ENCODE measurements at regions not wholly inside any gene's neighbourhood (a gene's known extent, or its start where the extent isn't known, plus 50 kb on each side); places are given as distances from the start of the nearest gene placed in this dataset.
"Not testable (repeated sequence)": the region's sequence is repeated elsewhere in the genome, so short reads cannot be mapped to it uniquely, and the experiment has no call there.

DNA sequence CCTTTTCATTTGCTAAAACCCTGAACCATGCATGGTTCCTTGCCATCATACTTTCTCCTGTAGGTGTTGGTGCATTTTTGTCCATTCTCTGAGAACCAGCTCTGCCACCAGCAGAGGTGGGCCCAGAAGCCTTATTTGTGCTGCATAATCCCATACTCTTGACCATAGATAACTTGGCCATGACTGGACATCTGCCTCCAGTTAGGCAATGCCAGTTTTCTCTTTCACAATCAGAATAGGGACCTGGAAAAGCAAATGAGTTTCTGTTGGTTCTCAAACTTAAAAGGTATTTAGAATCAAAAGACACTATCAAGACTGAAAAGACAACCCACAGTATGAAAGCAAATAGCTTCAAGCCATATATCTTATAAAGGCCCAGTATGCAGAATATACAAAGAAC, 167.3 kb downstream of the MAIP1 start:
- DNase-seq (no peak), ATAC-seq (ENCODE audit: low read depth) (no peak)
- Mint-ChIP-seq H3K4me1 (no peaks in the 10 kb centered on the region), H3K27me3 (peaks cover 28% of the 10 kb centered on the region), H3K9me3 (ENCODE audit: insufficient read depth) (no peaks in the 10 kb centered on the region), H3K27ac (no peak overlapping the region), H3K4me3 (no peak overlapping the region)
- Histone ChIP-seq H3K4me3 (ENCODE audit: control extremely low read depth in 1 of 5, extremely low read depth in 1 of 5, insufficient read depth in 1 of 5, low read depth in 2 of 5, low read length in 4 of 5) (no peak overlapping the region), H3K4me1 (ENCODE audit: control insufficient read depth in 2 of 2, insufficient read depth in 2 of 2, low read length in 2 of 2) (no peaks in the 10 kb centered on the region), H3K27ac (ENCODE audit: low read length in 2 of 2) (no peak overlapping the region), H3K36me3 (replicated peaks in 1 of 2; ENCODE audit: control extremely low read depth in 1 of 2, control insufficient read depth in 1 of 2, extremely low read depth in 1 of 2, insufficient read depth in 2 of 2, low read length in 1 of 2) (no peaks in the 10 kb centered on the region), H3K9ac (ENCODE audit: low read length) (no peak overlapping the region), H4K20me1 (ENCODE audit: control insufficient read depth, insufficient read depth, low read length, poor library complexity, severe bottlenecking) (no peaks in the 10 kb centered on the region), H2AFZ (ENCODE audit: insufficient read depth, low read depth, low read length, poor library complexity, severe bottlenecking) (no peak overlapping the region), H3K27me3 (replicated peaks in 1 of 4; ENCODE audit: control extremely low read depth in 1 of 4, control insufficient read depth in 3 of 4, insufficient read depth in 4 of 4, low read length in 3 of 4) (peaks cover 0 to 7% (median 2%) of the 10 kb centered on the region in 4 experiments), H3K9me3 (ENCODE audit: control extremely low read depth in 1 of 3, control insufficient read depth in 2 of 3, insufficient read depth in 1 of 3, low read length in 2 of 3) (peaks cover 0 to 4% (median 0%) of the 10 kb centered on the region in 3 donors), H3K79me2 (ENCODE audit: control insufficient read depth, insufficient read depth, low read length) (no peaks in the 10 kb centered on the region), H3K4me2 (replicated peaks; ENCODE audit: low read depth, low read length, poor library complexity, severe bottlenecking) (no peak overlapping the region)
- ChIA-PET CTCF (no interaction called here), POLR2A (no interaction called here)
- TF ChIP-seq EZH2 (IDR thresholded peaks at IDR 0.05; ENCODE audit: borderline replicate concordance, insufficient read depth, low read depth, low read length, poor library complexity, severe bottlenecking) = no peak
- TF ChIP-seq, protein P1, sequence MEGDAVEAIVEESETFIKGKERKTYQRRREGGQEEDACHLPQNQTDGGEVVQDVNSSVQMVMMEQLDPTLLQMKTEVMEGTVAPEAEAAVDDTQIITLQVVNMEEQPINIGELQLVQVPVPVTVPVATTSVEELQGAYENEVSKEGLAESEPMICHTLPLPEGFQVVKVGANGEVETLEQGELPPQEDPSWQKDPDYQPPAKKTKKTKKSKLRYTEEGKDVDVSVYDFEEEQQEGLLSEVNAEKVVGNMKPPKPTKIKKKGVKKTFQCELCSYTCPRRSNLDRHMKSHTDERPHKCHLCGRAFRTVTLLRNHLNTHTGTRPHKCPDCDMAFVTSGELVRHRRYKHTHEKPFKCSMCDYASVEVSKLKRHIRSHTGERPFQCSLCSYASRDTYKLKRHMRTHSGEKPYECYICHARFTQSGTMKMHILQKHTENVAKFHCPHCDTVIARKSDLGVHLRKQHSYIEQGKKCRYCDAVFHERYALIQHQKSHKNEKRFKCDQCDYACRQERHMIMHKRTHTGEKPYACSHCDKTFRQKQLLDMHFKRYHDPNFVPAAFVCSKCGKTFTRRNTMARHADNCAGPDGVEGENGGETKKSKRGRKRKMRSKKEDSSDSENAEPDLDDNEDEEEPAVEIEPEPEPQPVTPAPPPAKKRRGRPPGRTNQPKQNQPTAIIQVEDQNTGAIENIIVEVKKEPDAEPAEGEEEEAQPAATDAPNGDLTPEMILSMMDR (IDR thresholded peaks at IDR 0.05) = no peak
- intact Hi-C loops (cut with micrococcal nuclease) = no loop called here

DNA sequence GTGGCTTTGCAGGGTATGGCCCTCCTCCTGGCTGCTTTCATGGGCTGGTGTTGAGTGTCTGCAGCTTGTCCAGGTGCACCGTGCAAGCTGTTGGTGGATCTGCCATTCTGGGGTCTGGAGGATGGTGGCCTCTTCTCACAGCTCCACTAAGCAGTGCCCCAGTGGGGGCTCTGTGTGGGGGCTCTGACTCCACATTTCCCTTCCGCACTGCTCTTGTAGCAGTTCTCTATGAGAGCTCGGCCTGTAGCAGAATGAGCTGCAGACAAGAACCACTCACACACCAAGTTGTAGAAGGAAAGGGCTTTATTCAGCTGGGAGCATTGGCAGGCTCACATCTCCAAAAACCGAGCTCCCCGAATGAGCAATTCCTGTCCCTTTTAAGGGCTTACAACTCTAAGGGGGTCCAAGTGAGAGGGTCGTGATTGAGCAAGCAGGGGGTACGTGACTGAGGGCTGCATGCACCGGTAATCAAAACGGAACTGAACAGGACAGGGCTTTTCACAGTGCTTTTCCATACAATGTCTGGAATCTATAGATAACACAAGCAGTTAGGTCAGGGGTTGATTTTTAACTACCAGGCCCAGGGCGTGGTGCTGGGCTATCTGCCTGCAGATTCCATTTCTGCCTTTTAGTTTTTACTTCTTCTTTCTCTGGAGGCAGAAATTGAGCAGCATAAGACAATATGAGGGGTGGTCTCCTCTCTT, 169.4 kb downstream of the MAIP1 start:
- H3K4me2 ChIP-seq (replicated peaks; ENCODE audit: low read depth, low read length, poor library complexity, severe bottlenecking); H3K79me2 ChIP-seq (ENCODE audit: control insufficient read depth, insufficient read depth, low read length); DNase-seq; H3K4me3 Mint-ChIP-seq; CTCF ChIA-PET; H3K27me3 ChIP-seq (replicated peaks in 1 of 4; ENCODE audit: control extremely low read depth in 1 of 4, control insufficient read depth in 3 of 4, insufficient read depth in 4 of 4, low read length in 3 of 4); H4K20me1 ChIP-seq (ENCODE audit: control insufficient read depth, insufficient read depth, low read length, poor library complexity, severe bottlenecking); H3K4me1 Mint-ChIP-seq; H3K4me1 ChIP-seq (ENCODE audit: control insufficient read depth in 2 of 2, insufficient read depth in 2 of 2, low read length in 2 of 2); intact Hi-C loops (cut with micrococcal nuclease); H3K9me3 Mint-ChIP-seq (ENCODE audit: insufficient read depth); H2AFZ ChIP-seq (ENCODE audit: insufficient read depth, low read depth, low read length, poor library complexity, severe bottlenecking); H3K27ac Mint-ChIP-seq; H3K27ac ChIP-seq (ENCODE audit: low read length in 2 of 2); H3K36me3 ChIP-seq (replicated peaks in 1 of 2; ENCODE audit: control extremely low read depth in 1 of 2, control insufficient read depth in 1 of 2, extremely low read depth in 1 of 2, insufficient read depth in 2 of 2, low read length in 1 of 2); ATAC-seq (ENCODE audit: low read depth); H3K9me3 ChIP-seq (ENCODE audit: control extremely low read depth in 1 of 3, control insufficient read depth in 2 of 3, insufficient read depth in 1 of 3, low read length in 2 of 3); H3K9ac ChIP-seq (ENCODE audit: low read length); POLR2A ChIA-PET; H3K4me3 ChIP-seq (ENCODE audit: control extremely low read depth in 1 of 5, extremely low read depth in 1 of 5, insufficient read depth in 1 of 5, low read depth in 2 of 5, low read length in 4 of 5): not testable (repeated sequence)
- WGBS (ENCODE audit: insufficient coverage) = 97% methylated on average over 4 of the region's 10 CpGs
- peaks cover 12% of the 10 kb centered on the region for H3K27me3 Mint-ChIP-seq

Data from B cell (primary cell).